ENCODE measurements at regions not wholly inside any gene's neighbourhood (a gene's known extent, or its start where the extent isn't known, plus 50 kb on each side); places are given as distances from the start of the nearest gene placed in this dataset.
A peak's percentile ranks its signal among the peaks of the same experiment; 100 is the strongest.
"Not testable (repeated sequence)": the region's sequence is repeated elsewhere in the genome, so short reads cannot be mapped to it uniquely, and the experiment has no call there.

DNA sequence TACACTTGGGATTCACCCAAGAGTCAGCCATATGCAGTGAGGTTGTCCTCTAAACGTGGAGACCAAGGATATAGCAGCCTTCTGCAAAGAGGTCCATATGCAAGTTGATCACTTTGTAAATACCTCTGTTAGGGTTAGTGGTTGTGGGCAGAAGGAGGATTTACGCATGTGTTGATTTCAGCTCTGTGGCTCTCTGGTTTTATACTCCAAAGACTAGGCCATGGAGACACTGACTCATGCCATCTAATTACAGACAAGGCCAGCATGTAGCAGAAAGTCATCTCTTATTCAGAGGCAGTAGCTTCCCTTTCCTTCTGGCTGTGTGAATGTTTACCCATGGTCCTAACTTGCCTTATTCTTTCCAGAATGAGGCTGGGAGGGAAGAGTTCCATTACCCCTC is 140.9 kb upstream of the GOLGA6L4 start:
- not testable (repeated sequence) for DNase-seq (ENCODE audit: low spot score)

DNA sequence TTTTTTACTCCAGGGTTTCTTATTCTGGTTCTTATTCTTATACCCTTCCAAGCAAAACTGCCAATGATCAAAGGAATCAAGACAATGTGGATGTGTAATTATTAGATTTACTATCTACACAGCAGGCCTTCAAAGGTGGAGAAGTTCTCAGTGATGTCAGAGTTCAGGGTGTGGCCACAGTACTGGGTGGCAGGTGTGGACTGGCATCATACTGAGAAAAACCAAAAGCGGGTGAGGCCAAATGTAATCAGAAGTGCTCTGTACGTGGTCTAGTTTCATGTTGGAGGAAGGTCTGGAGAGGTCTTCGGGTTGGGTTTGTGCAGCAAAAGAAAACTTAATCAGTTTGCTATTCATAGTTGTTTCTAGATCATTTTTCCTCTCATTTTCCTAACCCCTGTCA is 138.5 kb upstream of the GOLGA6L4 start:
- not testable (repeated sequence) for DNase-seq (ENCODE audit: low spot score)

DNA sequence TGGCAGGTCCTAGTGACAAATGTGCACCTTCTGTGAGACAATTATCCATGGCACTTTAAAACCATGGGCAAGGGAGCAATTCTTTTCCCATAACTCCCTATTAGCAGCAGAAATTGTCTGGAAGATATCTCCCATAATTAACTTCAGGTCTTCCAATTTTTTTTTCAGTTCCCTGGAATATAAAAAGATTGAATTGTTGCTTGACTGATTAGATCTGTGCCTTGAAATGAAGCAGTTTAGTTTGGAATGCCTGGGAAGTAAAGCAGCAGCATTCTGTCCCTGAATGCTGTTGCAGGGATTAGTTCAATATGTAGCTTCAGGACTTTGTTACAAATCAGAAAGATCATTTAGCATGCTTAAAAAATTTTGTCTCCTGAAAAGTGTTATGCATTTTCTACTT is 137.0 kb upstream of the GOLGA6L4 start:
- no peak for DNase-seq (ENCODE audit: low spot score)

DNA sequence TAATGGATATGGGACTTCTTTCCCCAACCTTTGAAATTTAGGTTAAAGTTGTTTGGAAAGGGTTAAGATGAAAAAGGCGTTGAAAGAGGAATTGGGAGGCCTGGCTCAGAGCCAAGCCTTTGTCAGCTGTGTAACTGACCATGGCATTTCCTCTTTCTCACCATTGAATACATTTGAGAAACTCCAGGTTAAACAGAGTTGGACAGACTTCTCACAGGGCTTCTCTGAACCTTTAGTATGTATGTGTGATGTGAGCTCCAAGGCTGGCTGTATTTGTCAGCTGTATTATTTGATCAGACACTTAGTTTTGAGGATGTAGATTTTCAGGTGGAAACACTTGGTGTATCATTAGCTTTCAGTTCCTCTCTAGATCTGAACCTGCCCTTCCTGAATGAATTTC is 136.4 kb upstream of the GOLGA6L4 start:
- peak; percentile 12 for DNase-seq (ENCODE audit: low spot score)

DNA sequence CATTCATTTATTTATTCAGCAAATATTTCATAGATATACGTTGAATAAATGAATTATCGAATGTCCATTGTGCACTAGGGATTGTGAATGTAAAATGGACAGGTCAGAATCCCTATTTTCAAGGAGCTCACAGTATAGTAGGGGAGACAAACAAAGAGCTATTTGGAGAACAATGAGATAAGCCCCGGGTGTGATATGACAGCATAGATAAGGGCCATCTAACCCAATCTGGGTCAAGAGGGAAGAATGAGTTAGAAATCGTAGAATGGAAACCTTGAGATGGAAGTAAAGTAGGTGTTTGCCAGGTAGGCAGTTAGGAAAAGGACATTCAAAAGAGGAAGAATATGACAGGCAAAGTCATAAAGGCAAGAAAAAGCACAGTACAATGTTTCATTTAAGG is 132.2 kb upstream of the GOLGA6L4 start:
- no peak for DNase-seq (ENCODE audit: low spot score)

DNA sequence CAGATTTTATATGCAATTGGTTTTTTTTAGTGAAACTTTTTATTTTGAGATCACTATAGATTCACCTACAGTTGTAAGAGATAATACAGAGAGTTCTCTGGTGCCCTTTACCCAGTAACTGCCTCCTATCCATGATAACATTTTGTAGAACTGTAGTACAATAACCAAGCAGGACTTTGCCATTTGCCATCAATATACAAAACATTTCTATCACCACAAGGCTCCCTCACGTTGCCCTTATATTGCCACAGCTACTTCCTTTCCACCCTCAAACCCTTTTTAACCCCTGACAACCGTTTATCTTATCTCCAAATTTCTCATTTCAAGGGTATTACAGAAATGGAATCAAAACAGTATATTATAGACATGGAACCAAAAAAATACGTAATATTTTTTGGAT is 130.7 kb upstream of the GOLGA6L4 start:
- DNase-seq (ENCODE audit: low spot score): no peak

DNA sequence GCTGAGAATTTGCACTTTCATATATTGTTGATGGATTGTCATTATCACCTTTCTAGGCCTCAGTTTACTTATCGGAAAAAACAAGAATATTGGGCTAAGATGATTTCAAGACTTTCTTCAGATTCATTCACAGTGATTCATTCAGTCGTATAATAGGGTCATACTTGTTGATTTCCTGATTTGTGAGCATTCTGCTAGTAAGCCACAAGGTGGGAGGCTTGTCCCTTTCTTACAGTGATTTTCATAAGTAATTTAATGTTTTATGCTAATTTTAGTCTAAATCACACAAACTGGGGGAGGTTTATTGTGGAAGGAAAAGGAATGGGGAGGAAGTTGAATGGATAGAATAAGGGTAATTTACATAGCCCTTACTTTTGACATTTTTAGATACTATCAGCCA is 126.8 kb upstream of the GOLGA6L4 start:
- DNase-seq (ENCODE audit: low spot score): peak; percentile 59

DNA sequence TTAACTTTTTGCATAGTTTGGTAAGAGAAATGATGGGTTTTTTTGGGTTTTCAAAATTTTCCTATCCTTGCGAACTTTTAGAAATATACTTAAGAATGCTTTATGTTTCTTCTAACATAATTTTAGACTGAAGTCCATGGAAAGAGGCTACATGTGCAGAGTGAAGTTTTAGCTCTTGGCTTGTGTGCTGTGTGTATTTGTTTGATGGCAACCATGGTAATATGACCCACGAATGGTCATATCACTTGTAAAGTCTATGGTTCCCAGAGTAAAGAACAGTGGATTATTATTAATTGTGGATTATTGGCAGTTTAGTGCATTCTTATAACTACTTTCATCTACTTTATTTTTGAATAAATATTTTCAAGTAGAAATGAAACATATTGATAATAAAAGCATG is 124.0 kb upstream of the GOLGA6L4 start:
- DNase-seq (ENCODE audit: low spot score): peak; percentile 39

DNA sequence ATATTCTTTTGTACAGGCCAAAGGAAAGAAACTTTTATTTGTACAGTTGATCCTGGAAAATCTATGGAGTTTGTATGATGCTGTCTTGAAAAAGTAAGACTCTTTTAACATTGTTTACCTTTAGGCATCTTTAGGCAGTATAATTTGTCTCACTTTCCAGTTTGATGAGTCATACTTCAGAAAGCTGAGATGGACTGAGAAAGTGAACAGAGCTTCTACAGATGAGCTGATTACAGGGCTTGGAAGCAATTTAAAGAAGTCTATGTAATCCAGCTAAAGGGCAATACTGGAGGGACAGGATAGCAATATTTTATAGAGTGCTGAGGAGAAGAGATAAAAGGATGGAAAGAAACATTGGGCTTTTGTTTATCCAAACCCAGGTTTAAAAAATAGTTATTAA is 123.5 kb upstream of the GOLGA6L4 start:
- peak; percentile 68 for DNase-seq (ENCODE audit: low spot score)

DNA sequence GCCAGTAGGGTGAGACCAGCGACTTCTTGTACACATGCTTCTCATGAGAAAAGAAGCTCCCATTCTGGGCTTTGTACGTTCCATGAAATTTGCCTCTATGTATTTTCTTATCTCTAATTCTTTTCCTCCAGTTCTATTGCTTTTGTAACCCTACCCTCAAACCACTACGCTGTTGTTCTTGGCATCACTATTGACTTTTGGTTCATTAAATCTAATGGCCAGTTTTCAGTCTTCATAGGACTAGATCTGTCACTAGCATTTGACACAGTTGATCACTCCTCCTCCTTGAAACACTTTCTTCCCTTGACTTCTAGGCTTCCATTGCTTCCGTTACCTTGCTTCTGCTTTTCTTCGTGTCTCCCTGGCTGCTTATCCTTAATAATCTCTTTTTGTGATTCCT is 121.7 kb upstream of the GOLGA6L4 start:
- DNase-seq (ENCODE audit: low spot score): no peak

DNA sequence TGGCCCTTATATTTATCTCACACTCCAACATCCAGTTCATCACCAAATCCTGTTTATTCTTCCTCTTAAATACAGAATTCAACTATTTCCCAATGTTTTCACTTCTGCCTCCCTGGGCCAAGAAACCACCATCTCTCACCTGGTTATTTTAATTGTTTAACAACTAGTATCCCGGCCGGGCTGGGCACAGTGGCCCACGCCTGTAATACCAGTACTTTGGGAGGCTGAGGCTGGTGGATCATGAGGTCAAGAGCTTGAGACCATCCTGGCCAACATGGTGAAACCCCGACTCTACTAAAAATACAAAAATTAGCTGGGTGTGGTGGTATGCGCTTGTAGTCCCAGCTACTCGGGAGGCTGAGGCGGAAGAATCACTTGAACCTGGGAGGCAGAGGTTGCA is 120.9 kb upstream of the GOLGA6L4 start:
- DNase-seq (ENCODE audit: low spot score): not testable (repeated sequence)

DNA sequence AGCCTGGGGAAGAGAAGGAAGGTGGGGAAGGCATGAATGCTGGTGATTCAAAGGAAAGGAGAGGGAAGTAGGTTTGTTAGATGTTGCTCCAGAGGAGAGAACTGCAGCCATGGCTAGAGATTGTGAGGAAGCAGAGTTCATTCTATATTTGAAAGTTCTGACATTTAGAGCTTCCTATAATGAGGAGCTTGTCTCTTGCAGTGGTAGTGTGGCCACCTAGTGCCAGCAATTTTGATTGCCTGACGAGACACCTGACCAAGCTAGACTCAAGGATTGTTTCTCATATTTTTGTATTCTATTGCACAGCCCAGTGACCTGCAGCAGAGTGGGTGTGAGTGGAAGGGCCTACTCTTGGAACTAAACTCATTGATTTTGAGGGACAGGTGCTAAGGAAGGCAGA is 116.2 kb upstream of the GOLGA6L4 start:
- DNase-seq (ENCODE audit: low spot score): peak; percentile 35

DNA sequence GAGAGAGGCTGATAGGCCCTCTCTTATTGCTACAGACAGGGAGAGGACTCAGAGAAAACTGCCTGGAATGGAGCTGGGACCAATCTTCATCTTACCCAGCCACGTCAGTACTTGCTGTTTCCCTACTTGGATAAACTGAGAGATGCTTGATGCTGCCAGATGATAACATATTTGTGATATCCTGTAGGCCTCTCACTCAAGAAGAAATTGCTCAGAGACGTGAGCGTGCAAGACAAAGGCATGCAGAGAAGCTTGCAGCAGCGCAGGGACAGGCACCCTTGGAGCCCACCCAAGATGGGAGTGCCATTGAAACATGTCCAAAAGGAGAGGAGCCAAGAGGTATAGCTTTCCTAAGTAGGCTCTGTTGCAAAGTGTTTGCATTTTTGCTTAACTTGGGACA is 114.7 kb upstream of the GOLGA6L4 start:
- DNase-seq (ENCODE audit: low spot score): not testable (repeated sequence)

DNA sequence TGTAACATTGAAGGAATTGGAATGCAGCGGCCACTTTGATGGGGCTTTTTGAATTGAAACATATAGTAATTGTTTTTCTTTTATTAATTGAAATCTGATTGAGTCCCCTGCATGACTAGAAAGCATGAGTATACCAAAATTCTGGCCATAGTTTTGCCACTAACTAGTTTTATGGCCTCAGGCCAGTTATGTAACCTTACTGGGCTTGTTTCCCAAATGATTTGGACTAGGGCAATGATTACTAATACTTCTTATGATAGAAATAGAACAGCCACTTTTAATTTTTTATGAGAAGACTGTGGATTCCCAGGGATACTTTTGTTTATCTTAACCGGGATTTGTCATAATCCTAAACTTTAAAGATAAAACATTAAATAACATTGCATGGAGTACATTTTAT is 106.9 kb upstream of the GOLGA6L4 start:
- not testable (repeated sequence) for DNase-seq (ENCODE audit: low spot score)

DNA sequence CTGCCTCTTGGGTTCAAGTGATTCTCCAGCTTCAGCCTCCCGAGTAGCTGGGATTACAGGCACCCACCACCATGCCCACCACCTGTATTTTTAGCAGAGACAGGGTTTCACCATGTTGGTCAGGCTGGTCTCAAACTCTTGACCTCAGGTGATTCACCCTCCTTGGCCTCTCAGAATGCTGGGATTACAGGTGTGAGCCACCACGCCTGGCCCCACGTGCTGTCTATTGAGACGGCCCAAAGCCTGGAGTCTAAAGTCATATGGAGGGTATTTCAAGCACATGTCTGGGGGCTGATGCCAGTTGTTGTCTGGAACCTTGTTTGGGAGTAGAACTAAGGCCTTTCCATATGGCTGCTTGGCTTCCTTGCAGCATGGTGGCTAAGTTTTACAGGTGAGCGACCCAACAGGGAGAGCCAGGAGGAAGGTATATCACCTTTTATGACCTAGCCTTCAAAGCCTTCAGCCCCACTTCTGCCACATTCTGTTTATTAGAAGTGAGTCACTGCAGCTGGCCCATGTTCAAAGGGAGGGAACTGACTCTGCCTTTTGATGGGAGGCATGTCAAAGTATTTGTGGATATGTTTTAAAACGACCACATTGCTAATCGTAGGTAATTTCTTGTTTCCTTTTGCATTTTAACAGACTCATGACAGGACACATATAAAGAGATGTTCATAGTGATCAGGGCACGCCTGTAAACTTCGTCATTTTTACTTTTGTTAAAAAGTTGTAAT is 105.3 kb upstream of the GOLGA6L4 start:
- peak; percentile 72 for DNase-seq (ENCODE audit: low spot score)

DNA sequence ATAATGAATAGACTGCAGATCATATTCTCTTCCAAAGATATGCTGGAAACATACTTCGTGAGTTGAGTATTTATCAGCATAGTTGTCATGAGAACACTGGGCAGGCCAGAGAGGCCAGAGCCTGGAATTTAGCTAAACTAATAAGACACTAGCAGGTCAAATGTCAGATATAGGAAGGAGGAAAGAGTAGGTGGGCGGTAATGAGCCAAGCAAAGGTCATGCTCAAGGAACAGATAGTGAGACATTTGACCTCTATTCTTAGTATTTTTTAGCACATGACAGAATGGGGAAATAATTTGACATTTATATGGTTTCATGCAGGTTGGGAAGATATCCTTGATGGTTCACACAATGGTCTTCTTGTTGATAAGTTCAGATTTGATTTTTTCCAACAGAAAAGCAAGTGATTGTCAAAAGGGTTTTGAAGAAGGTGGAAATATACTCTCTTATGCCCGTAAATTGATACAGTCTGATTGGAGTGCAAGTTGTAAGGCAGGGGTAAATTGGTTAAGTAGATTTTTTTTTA is 99.6 kb upstream of the GOLGA6L4 start:
- DNase-seq (ENCODE audit: low spot score): not testable (repeated sequence)

DNA sequence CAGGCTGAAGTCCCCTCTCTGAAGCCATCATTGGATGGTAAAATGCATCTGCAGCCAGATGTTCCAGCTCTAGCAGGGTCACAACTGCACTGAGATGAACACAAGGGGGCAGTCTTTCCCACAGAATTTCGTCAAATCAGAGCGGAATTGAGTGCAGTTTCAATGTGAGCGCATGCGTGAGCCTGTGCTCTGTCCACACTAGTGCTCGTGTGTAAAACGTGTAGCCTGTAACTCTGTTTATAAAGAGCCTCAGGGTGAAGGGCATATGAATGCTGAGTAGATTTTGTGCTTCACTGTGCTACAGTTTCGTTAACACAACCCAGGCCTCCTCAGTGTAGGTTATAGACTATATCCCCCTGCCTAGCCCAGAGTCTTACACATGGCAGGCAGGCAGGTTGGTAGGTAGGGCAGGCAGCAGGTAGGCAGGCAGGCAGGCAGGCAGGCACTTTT is 92.7 kb upstream of the GOLGA6L4 start:
- DNase-seq (ENCODE audit: low spot score): peak; percentile 99

DNA sequence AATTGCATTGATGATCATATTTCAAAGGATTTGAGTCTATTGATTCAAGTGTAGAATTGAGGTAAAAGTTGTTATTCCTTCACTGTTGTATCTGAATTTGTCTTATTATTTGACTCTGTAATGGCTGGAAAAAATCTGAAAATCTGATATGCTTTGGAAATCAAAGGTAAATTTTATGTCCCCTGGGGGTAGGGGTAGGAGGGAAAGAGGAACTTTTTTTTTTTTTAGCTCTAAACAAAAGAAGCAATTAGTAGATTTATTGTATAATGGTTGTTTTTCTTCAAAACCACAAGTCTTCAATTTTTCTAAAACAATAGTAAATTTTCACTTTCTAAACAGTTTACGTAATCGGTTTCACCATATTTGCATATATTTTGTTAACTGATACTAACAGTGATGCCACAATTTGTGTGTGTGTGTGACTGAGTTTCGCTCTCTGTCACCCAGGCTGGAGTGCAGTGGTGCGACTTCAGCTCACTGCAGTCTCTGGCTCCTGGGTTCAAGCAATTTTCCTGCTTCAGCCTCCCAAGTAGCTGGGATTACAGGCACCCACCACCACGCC is 91.7 kb upstream of the GOLGA6L4 start:
- DNase-seq (ENCODE audit: low spot score): no peak

DNA sequence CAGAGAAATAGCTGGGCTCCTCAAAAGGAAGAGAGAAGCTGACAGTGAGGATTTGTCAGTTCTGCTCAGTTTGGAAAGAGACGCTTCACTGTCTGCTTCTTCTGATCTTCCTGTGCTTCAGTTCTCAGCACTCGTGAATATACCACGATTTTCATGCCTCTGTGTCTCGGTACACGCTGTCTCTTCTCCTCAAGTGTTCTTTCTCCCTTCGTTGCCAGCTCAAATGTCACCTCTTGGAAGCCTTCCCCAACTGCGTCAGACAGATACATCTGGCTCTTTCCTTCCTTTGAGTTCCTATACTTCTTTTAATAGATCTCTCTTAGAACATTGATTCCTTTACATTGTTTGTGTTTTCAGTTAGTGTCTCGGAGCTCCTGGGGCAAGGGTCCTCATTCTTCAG is 90.6 kb upstream of the GOLGA6L4 start:
- DNase-seq (ENCODE audit: low spot score): not testable (repeated sequence)

DNA sequence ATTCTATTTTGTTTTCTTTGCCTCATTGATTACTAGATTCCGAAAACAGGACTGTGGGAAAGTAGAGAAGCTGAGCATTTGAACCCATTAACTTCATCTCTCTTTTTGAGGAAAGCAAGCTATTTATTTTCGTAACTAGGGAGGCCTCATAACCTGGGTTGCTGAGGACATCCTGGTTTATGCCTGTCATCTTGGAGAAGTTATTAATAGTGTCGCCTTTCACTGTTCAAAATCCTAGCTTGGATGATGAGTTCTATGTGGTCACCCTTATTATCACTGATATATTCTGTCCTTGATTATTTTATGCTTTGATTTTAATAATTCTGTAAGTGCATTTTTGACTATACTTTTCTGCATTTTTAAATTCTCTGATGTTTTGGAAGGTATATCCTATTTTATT is 89.3 kb upstream of the GOLGA6L4 start:
- not testable (repeated sequence) for DNase-seq (ENCODE audit: low spot score)

DNA sequence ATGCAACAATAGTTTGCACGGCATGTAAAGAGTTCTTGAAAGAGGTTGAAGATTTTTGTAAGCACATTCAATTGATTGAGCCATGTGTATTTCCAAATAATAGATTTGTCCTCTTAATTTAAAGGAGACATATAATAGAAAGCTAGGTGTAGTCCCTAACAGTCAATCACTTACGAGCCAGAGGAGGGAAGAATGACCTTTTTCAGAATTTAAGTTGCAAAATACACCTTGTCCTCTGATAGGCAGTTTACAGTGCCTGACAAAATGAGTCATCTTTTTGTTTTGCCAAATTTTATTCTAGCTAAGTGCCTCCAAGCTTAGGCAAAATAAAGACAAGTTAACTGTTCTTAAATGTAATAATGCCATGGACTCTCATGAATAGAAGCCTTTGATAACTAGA is 88.3 kb upstream of the GOLGA6L4 start:
- not testable (repeated sequence) for DNase-seq (ENCODE audit: low spot score)

DNA sequence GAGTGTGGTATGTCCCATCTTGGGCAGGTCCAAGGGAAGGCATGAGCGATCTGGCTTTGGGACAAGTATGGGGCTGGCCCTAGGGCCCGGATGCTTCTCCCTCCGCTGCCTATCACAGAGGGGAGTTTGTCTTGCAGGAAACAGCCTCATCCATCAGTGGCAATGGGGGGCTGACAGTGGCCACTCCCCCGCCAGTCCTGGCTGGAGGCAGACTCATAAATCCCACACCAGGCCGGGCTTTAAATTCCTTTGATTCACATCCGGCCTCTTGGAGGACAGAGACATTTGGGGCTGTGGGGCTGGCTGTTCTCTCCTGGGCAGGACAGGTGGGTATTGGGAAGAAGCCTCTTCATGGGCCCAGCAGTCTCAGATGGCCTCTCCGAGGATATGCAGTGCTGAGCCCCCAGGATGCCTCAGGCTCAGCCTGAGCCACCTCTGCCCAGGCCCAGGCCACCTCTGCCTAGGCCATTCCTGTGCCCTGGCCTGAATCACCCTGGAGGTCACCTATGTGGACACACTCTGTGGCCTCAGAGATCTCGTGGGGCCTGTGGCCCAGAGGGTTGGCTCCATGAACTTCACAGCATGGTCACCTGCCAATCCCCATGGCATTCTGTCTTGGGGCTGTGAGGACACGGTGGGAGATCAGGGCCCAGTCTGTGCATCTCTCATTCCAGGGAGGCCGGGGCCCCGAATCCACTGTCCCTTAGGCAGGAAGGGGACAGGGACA is 84.2 kb upstream of the GOLGA6L4 start:
- no peak for DNase-seq (ENCODE audit: low spot score)

Measured in HT-29 (cell line).